ENCODE measurements at regions not wholly inside any gene's neighbourhood (a gene's known extent, or its start where the extent isn't known, plus 50 kb on each side); places are given as distances from the start of the nearest gene placed in this dataset.

- no peak for DNase-seq (ENCODE audit: low read depth)
These were observed 74.1 kb upstream of the POMGNT2 start for GRCh38 chr3:43180027-43180426.

GRCh38 chr3:43178891-43179366, 73.0 kb upstream of the POMGNT2 start:
- no peak for DNase-seq (ENCODE audit: low read depth)

GRCh38 chr3:43177085-43177484, 71.2 kb upstream of the POMGNT2 start:
- no peak for DNase-seq (ENCODE audit: low read depth)

- no peak for DNase-seq (ENCODE audit: low read depth)
These were observed 70.8 kb upstream of the POMGNT2 start for GRCh38 chr3:43176666-43177065.

GRCh38 chr3:43175541-43175940, 69.7 kb upstream of the POMGNT2 start:
- DNase-seq (ENCODE audit: low read depth), result no peak

GRCh38 chr3:43173949-43174348, 68.1 kb upstream of the POMGNT2 start:
- no peak for DNase-seq (ENCODE audit: low read depth)

GRCh38 chr3:43171748-43172147, 65.9 kb upstream of the POMGNT2 start:
- no peak for DNase-seq (ENCODE audit: low read depth)

- no peak for DNase-seq (ENCODE audit: low read depth)
These were observed 64.7 kb upstream of the POMGNT2 start for GRCh38 chr3:43170553-43170952.

GRCh38 chr3:43169987-43170386, 64.1 kb upstream of the POMGNT2 start:
- no peak for DNase-seq (ENCODE audit: low read depth)

GRCh38 chr3:43166406-43166805, 60.5 kb upstream of the POMGNT2 start:
- DNase-seq (ENCODE audit: low read depth), result no peak

- DNase-seq (ENCODE audit: low read depth), result no peak
These were observed 59.9 kb upstream of the POMGNT2 start for GRCh38 chr3:43165786-43166185.

GRCh38 chr3:43163895-43164493, 58.1 kb upstream of the POMGNT2 start:
- DNase-seq (ENCODE audit: low read depth), result no peak

GRCh38 chr3:43162230-43163084, 56.6 kb upstream of the POMGNT2 start:
- DNase-seq (ENCODE audit: low read depth), result no peak

- DNase-seq (ENCODE audit: low read depth), result no peak
These were observed 55.9 kb upstream of the POMGNT2 start for GRCh38 chr3:43161684-43162229.

GRCh38 chr3:43160664-43161063, 54.8 kb upstream of the POMGNT2 start:
- no peak for DNase-seq (ENCODE audit: low read depth)

GRCh38 chr3:43159876-43160255, 54.0 kb upstream of the POMGNT2 start:
- no peak for DNase-seq (ENCODE audit: low read depth)

- no peak for DNase-seq (ENCODE audit: low read depth)
These were observed 53.4 kb upstream of the POMGNT2 start for GRCh38 chr3:43159131-43159875.

GRCh38 chr3:43156812-43157455, 51.1 kb upstream of the POMGNT2 start:
- no peak for DNase-seq (ENCODE audit: low read depth)

- no peak for DNase-seq (ENCODE audit: low read depth)
These were observed 49.7 kb upstream of the POMGNT2 start for GRCh38 chr3:43155464-43156121.
